Hindlimb muscle (tissue), 1 donor: ENCODE measurements at regions not wholly inside any gene's neighbourhood (a gene's known extent, or its start where the extent isn't known, plus 50 kb on each side); places are given as distances from the start of the nearest gene placed in this dataset.
"Not testable (repeated sequence)": the region's sequence is repeated elsewhere in the genome, so short reads cannot be mapped to it uniquely, and the experiment has no call there.

Source experiments
- DNase-seq: peaks from one replicate; pipeline ENCODE4 v3.0.0-alpha.2; 2013

DNA sequence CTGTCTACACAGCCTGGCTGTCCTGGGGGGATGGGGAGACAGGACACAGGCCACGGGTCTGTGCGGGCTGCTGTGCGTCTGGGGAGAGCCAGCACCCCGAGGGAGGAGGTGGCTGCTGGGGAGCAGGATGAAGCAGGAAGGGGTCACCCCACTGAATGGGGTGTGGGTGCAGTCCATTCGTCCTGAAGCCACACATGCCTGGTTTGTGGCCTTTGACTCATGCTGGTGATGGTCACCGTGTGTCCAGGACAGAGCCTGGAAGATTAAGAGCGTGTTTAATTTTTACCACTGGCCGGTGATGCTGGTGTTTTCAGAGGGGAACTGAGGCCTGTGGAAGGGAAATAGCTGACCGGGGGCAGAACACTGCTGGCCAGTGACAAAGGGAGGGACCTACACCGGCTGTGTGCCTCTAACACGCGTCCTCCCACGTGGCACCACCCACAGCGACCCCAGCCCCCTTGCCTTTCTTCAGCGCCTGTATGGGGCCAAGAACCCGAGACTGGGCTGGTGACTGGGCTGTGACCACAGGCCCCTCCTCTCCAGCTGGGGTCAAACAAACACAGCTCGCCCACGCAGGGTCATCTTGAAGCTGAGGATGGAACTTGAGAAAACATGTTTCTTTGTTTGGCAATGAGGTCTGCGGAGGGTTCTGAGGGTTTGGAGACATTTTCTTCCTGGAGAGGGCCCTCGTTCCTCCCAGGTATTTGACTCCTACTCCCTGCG lies 99.5 kb upstream of the LRPAP1 start:
- DNase-seq = not testable (repeated sequence)

DNA sequence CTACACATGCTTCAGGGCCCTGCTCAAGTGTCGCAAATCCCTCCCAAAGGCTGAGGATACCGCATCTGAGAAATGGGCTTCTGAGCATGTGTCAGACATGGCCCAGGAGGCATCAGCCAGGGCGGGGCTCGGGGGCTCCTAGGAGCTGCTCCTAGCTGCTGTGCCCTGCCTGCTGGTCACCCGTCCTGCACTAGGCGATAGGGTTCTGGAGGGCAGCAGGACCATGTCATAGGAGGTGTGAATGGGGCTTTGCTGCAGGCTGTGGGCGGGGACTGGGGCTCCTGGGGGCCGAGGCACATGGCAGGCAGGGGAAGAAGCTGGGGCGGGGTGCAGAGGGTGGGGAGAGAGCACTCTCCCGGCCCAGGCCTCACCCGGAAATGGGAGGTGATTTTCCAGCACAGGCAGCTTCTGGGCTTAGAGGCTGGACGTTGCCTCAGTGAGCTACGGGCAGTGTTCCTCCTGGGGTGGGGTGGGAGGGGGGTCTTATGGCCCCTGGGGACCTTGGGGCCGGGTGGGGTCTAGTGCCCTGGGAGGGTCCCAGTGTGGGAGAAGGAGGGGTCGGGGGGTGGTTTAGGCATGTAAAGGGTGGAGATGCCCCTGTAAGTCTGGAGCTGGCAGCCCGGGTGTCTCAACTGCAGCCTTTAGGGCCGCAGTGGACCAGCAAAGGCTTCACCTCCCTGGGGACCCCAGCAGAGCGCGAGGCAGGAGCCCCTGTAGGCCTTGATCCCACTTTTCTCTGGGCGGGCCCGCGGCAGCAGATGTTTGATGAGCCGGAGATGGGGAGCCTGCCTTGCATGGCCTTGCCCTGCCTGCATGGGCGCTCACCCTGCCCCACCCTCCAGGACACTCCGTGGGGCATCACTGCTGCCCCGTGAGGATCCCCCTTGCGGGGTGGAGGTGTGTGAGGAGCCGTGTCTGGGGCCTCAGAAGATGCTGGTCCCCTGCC lies 98.6 kb upstream of the LRPAP1 start:
- no peak for DNase-seq

DNA sequence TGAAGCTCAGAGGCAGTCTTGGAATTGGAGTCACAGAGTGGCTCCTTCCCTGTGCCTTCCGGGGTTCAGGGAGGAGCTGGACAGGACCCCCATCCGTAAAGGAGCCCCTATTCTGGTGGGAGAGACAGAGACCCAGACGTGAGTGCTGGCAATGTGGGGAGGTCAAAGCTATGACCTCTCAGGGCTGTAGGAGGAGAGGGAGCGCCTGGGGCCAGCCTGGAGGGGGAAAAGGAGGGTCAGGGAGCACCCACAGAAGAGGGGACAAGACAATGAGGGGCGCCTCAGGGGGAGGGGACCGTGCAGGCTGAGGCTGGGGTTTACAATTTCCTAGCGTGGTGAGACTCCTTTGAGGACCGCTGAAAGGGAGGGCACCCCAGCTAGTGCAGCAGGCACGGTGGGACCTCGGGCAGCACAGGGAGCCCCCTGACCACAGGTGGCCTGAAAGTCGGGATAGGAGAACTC lies 97.9 kb upstream of the LRPAP1 start:
- no peak for DNase-seq

DNA sequence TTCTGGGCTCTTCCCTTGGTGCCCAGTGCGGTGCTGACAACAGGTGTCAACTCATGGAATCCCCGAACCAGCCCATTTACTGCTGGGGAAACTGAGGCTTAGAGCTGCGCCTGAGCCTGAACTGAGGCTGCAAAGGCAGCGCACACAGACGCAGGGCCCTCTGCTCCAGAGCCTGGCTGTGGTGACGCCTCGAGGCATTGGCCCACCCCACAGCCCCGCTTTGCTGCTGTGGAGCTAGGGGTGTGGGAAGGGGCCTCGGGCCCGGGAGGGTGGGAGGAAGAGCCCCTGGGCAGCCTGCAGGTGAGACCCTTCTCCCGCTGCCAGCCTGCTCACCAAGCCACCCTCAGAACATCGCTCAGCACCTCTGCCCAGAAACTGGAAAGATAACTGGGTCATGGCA lies 97.4 kb upstream of the LRPAP1 start:
- no peak for DNase-seq

DNA sequence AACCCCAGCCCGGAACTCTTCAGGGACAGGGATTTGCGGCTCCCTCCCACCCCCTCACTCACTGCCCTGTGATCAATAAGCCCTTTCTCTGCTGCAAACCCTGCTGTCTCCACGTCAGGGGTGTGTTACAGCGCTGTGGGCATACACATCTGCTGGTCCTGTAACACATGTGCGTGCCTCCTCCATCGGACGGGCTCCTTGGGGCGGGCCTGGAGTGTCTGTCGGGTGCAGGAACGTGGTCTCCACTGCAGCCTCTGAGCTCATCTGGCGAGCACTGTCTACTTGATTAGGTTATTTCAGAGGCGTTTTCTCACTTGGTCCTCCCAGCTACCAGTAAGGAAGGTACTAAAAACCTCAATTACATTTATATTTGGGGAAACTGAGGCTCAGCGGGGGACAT lies 97.0 kb upstream of the LRPAP1 start:
- DNase-seq = not testable (repeated sequence)

DNA sequence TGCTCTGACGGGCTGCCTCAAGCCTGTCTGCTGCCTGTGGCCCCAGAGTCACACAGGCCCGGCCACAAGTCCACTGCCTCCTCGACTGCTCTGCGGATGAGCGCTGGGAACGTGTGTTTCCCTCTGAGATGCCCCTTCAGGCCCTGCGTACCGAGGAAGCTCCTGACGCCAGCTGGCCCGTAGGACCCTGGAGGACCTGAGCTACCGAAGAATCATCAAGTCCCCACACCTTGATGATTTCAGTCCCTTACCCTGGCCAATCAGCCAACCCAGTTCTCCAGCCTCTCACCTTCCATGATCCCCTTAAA lies 96.6 kb upstream of the LRPAP1 start:
- no peak for DNase-seq

DNA sequence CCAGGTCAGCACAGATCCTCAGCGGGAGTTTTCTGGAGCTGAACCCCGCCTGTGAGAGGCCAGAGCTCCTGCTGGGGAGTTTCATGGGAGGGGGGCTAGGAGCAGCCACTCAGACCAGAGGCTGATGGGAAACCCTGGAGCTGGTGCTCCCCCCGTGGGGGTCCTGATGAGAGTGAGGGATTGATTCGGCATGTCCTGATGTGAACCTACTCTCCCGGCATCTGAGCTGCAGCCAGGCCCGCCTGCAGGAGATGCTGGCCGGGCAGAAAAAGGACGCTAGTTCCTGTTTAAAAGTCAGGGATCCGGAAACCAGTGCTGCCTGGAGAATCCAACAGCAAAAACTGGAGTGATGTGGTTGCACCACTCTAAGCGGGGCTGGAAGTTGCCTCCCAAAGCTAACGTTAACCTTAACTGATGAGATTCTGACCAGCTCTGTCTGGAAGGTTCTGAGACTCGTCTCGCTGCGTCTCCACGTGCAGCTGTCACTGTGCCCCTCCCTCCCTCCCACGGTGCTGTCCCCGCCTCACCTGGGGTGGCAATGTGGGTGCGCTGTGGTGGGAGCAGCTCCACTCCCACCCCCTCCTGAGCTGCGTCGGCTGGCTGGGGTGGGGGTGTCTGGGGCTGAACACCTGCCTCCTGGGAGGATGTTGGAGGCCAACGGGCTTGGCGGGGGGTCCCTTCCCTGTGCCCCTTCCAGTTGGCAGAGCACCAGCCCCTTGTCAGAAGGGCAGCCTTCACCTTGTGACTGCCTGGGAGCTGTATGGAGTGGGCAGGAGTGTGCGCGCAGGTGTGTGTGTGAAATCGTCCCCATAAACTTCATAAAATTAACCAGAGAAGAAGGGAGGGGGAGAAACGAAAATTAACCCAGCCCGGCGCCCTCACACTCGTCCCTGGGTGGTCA lies 96.0 kb upstream of the LRPAP1 start:
- DNase-seq = not testable (repeated sequence)

DNA sequence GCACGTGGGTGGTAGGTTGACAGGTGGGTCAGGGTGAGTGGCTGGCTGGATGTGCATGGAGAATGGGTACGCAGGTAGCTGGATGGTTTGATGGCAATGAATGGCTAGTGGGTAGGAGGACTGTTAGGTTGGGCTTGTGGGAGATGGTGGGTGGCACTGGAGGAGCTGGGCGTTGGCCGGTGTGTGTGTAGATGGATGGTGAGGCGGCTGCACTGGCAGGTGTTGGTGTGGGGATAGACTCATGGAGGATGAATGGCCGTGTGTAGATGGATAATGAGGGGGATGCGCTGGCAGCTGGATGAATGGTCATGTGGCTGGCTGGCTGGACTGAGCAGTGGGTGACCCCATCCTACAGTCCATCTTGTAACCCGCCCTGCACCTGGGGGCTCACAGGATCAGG lies 95.2 kb upstream of the LRPAP1 start:
- not testable (repeated sequence) for DNase-seq

DNA sequence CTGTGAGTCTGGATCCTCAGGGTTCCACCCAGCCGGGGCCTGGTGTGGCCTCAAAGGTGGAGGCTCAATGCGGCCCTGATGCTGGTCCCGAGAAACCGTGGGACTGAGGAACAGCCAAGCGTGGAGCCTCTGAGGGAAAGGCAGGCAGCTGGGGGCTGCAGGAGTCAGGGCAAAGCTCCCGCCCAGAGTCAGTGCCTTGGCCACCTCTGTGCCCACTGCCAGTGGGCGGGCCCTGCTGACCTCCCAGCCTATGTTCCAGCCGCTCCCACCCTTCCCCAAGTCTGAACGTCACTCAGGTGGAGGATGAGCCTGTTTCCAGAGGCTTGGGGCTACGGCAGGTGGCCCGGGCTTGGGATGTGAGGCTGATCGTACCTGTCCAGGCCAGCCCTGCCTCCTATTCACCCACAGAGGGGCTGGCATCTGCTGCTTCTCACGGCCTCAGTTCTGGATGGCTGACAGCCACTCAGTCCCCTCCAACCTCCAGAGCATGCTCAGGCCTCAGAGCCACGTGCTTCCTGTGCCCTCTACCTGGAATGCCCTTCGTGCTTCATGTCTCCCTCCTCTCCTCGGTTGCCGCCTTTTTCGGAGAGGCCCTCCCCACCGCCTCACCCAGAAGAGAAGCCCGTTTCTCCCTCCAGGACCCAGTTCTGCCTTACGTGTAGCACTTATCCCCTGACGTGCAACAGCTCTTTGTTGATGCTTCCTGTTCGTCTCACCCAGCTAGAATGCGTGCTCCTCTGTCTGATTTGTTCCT lies 94.1 kb upstream of the LRPAP1 start:
- not testable (repeated sequence) for DNase-seq

DNA sequence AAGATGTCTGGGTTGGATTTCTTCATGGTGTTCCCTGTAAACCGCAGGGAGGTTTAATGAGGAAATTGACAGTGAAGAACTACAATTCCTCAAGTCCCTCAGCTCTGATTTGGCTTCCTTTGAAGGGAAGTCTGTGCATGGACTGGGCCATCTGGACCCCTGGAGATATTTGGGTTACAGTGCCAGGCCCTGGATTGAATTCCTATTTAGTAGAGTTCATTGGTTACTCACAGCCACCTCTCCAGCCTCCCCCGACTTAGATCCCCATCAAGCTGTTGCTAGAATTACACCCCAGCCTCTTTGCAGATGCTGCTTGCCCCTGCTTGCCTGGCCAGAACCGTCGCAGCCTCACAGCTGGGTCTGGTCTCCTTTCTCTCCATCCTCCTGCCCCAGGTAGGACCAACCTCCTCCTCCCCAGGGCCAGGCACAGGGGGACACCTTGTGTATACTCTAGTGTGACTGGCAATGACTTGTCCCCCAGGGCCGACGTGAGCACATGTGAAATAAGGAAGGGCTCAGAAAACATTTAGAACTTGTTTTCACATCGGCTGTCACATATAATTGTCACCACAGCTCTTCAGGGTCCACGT lies 93.2 kb upstream of the LRPAP1 start:
- not testable (repeated sequence) for DNase-seq

DNA sequence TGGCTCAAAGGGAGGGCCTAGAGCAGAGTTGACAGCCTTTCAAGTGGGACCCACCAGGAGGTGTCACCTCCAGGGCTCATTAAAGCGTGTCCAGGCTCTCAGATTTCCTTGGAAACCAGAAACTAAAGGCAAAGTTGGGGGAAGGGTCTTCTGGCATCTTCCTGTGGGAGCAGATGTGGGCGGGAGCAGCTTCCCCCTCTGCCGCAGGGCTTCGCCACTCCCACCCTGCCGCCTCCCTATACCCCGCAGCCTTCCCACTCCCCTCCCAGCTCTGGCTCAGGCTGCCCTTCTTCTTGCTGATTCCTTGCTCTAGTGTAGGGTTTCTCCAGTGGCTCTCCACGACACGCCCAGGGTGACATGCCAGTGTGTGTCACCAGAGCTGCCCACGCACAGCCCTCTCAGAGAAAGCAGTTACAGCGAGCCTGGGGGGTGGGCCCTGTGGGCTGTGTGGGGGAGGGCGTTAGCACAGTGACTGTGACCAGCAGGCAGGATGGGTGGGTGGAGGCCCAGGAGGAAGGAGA lies 91.6 kb upstream of the LRPAP1 start:
- not testable (repeated sequence) for DNase-seq

DNA sequence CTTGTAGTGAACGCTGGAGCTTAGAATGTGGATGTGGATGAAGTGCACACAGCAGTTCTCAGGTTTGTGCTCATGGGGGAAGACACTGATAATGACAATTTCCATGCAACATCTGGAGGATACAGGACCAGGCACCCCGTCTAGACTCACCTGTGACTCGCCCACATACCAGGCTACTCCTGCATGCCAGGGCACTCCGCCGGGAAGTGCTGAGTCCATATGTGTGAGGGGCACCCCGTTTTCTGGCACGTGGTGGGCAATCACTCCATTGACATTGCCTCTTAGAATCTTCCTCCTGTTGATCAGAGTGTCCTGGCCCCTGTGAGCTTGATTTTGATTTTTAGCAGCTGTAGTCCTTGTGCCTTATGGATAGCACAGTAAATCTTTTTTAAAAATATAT lies 90.9 kb upstream of the LRPAP1 start:
- no peak for DNase-seq

DNA sequence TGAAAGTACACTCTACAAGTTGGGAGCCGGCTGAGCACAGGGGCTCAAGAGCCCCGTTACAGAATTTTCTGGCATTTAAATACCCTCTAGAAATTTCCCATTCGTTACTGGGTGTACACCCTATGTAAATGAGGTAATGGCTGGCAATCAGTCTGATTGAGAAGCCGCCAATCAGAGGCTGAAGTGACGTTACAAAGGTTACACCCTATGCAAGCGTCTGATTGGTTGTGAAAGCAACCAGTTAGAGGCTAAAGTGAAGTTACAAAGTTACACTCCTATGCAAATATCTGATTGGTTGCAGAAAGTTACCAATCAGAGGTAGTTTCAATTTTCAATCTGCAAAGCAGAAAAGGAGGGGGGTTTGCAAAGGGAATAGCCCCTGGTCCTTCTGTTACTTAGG lies 88.1 kb upstream of the LRPAP1 start:
- not testable (repeated sequence) for DNase-seq

DNA sequence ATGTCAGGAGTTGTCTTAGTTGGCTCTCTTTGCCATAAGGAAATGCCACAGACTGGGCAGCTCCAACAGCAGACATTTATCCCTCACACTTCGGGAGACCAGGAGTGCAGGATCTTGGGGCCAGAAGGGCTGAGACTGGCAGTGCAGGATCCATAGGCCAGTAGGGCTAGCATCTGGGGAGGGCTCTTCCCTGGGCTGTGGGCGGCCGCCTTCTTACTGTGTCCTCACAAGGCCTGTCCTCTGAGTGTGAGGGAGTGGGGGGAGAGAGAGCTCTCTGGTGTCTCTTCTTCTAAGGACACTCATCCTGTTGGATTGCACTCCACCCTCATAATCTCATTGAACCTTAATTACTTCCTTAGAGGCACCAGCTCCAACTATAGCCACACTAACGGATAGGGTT lies 87.5 kb upstream of the LRPAP1 start:
- DNase-seq = not testable (repeated sequence)

DNA sequence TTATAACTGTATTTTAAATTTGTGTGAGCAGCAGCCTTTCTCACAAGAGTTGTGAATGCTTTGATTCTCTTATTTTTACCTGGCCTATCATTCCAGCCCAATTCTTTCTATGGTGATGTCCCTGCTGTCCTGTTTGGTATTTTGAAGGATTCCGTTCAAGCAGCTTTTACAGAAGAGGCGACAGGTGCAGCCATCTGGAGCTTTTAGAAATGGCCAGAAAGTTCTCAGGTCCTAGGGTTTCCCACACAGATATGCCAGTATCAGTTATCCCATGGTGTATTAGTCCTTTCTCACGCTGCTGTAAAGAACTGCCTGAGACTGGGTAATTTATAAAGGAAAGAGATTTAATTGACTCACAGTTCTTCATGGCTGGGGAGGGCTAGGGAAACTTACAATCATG lies 86.1 kb upstream of the LRPAP1 start:
- not testable (repeated sequence) for DNase-seq

DNA sequence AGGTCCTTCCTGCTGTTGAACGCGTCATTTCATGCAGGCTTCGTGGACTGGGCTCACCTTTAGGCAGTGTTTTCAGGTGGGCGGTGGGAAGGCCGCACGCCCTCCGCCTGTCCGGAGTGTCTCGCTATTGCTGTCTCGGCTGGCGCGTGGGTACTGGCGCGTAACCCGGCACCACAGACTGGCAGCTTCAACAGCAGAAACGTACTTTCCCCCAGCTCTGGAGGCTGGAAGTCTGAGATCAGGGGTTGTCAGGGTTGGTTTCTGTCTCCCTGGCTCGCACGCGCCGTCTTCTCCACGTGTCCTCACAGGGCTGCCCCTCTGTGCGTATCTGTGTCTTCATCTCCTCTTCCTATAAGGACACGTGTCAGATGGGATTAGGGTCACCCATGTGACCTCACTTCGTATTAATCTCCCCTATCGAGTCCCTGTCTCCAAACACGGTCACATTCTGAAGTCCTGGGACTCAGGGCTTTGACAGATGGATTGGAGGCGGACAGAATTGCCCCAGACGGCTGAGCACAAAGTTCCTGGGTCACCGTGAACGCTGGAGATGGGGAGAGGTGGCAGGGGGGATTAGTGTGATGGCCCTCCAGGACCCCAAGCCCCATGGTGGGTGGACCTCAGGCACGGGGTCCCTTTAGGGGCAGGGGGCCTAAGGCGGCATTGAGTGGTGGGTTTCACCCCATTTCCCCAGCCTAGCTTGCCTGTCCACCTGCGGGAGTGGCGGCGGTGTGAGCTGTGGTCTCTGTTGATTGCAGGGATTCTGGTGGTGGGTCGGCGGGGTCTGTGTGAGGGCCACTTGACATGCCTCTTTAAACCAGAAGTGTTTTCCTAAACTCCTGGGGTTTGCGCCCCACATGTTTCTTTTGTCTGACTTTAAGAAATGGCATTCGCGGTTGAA lies 83.4 kb upstream of the LRPAP1 start:
- DNase-seq = no peak

DNA sequence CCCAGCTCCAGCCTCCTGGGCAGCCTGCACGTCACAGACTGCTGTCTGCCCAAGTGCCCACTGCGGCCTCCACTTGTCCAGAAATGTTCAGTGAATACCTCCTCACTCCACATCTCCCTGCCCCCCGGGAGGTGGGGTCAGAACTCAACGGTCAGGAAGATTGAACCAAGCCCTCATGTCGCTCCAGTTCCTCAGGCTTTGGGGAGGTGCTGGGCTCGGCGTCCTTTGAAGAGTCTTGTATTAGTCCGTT lies 82.4 kb upstream of the LRPAP1 start:
- no peak for DNase-seq

DNA sequence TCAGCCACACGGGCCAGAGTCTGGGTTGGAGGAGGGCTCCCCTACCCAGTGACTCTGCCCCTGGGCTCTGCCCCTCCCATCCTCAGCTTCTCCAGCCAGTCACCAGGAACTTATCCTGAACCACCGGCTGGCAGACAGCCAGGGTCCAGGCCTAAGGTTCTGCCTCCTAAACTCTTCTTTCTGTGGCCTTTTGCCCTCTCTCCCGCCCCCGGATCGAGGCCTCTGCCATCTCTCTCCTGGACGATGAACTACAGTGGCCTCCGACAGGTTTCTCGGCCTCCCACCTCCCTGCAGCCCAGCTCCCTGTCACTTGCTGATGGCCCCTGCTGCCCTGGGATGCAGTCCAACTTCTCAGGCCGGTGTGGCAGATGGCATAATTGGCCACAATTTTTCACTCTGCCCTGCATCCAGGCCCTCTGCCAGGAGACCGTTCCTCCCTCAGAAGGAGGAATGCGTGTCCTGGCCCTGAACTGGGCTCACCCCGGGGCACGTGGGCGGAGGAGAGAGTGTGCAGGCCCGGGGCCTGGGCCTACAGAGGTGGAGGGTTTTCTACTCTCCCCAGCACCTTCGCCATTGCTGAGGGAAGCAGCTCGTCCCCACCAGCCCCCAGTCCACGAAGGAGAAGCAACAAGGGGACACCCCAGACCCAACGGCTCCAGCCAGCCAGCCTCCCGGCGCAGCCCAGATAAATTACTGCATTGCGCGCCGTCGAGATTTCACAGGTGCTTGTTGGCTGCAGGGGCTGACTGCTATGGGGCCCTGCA lies 81.9 kb upstream of the LRPAP1 start:
- peak; percentile 32 for DNase-seq

DNA sequence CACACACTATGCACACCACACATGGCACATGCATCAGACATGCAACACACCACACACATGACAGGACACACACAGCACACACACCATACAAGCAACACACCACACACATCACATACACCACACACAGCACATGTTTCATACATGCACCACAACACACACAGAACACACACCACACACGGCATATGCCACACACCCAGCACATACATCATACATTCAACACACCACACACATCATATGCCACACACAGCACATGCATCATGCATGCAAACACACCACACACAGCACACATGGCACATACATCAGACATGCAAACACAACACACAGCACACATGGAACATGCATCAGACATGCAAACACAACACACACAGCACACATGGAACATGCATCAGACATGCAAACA lies 80.7 kb upstream of the LRPAP1 start:
- no peak for DNase-seq

DNA sequence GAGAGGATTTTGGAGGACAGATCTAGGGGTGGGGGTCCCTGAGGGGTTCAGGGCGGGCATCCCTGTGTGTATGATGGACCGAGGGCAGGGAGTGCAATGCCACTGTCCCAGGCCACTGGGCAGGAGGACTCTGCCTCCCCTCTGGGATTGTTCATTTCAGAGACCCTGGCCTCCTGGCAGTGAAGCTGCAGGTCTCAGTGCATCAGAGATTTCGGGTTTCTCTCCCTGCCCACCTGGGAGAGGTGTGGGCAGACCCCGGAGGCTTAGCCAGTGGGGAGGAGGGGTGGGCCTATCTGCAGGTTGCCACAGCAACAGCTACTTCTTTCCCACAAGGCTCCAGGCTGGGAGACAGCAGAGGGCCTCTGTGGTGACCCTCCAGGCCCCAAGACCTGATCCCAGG lies 80.1 kb upstream of the LRPAP1 start:
- no peak for DNase-seq
